Sigmoid colon (tissue), 4 donors: ENCODE measurements at regions not wholly inside any gene's neighbourhood (a gene's known extent, or its start where the extent isn't known, plus 50 kb on each side); places are given as distances from the start of the nearest gene placed in this dataset.

ENCODE experiments used
- EP300 ChIP-seq, 4 donors: sonication (generic); formaldehyde crosslinking; IDR thresholded peaks; one replicate each; pipeline ENCODE4 v1.6.1; 2017; ENCODE audit warnings: antibody characterized with exemption in 4 of 4
- TF ChIP-seq, protein P1 (sequence below), 4 experiments: fragments of 450-650 bp in 3 of 4; fragments of 200-600 bp in 1 of 4; IDR thresholded peaks; one replicate each; pipeline ENCODE4 v1.5.1; 2016 to 2019; ENCODE audit warnings: antibody characterized with exemption in 4 of 4, mild to moderate bottlenecking in 3 of 4, moderate library complexity in 2 of 4

- TF ChIP-seq, protein P1, sequence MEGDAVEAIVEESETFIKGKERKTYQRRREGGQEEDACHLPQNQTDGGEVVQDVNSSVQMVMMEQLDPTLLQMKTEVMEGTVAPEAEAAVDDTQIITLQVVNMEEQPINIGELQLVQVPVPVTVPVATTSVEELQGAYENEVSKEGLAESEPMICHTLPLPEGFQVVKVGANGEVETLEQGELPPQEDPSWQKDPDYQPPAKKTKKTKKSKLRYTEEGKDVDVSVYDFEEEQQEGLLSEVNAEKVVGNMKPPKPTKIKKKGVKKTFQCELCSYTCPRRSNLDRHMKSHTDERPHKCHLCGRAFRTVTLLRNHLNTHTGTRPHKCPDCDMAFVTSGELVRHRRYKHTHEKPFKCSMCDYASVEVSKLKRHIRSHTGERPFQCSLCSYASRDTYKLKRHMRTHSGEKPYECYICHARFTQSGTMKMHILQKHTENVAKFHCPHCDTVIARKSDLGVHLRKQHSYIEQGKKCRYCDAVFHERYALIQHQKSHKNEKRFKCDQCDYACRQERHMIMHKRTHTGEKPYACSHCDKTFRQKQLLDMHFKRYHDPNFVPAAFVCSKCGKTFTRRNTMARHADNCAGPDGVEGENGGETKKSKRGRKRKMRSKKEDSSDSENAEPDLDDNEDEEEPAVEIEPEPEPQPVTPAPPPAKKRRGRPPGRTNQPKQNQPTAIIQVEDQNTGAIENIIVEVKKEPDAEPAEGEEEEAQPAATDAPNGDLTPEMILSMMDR (IDR thresholded peaks at IDR 0.05): no peak
- no peak for TF ChIP-seq EP300 (IDR thresholded peaks at IDR 0.05)
Observed at GRCh38 chr6:17021539-17021889, 80.3 kb upstream of the STMND1 start.
